ENCODE measurements at regions not wholly inside any gene's neighbourhood (a gene's known extent, or its start where the extent isn't known, plus 50 kb on each side); places are given as distances from the start of the nearest gene placed in this dataset.
"Not testable (repeated sequence)": the region's sequence is repeated elsewhere in the genome, so short reads cannot be mapped to it uniquely, and the experiment has no call there.

GRCh38 chr4:137354562-137354961 lies 177.7 kb downstream of the PCDH18 start:
- TF ChIP-seq POLR2A (IDR thresholded peaks at IDR 0.05; ENCODE audit: low read length); GATA1 (IDR thresholded peaks at IDR 0.05; ENCODE audit: low read depth, low read length): not testable (repeated sequence)

All from erythroblast (primary cell).